Mucosa of gallbladder (tissue), 1 donor: ENCODE measurements at regions not wholly inside any gene's neighbourhood (a gene's known extent, or its start where the extent isn't known, plus 50 kb on each side); places are given as distances from the start of the nearest gene placed in this dataset.

Experiments
- DNase-seq: peaks from one replicate; pipeline ENCODE4 v3.0.0-alpha.2; 2020; ENCODE audit warnings: low spot score
- donor health status: DM: no; HTN: no; CAD: no.

GRCh38 chr3:18827664-18828063, 320.6 kb upstream of the KCNH8 start:
- DNase-seq = no peak

GRCh38 chr3:18825665-18826064, 322.6 kb upstream of the KCNH8 start:
- DNase-seq = no peak

- DNase-seq = no peak
Measured at GRCh38 chr3:18813300-18813699, 335.0 kb upstream of the KCNH8 start.

- no peak for DNase-seq
Measured at GRCh38 chr3:18812316-18812715, 336.0 kb upstream of the KCNH8 start.

- no peak for DNase-seq
Measured at GRCh38 chr3:18810306-18810661, 338.0 kb upstream of the KCNH8 start.

- DNase-seq = no peak
Measured at GRCh38 chr3:18809640-18810305, 338.5 kb upstream of the KCNH8 start.

- DNase-seq = no peak
Measured at GRCh38 chr3:18808429-18808828, 339.9 kb upstream of the KCNH8 start.

- DNase-seq = no peak
Measured at GRCh38 chr3:18807593-18807992, 340.7 kb upstream of the KCNH8 start.

- DNase-seq = no peak
Measured at GRCh38 chr3:18806633-18807032, 341.7 kb upstream of the KCNH8 start.

- no peak for DNase-seq
Measured at GRCh38 chr3:18797378-18797777, 350.9 kb upstream of the KCNH8 start.

GRCh38 chr3:18795078-18795477, 353.2 kb upstream of the KCNH8 start:
- DNase-seq = no peak

GRCh38 chr3:18791752-18792151, 356.6 kb upstream of the KCNH8 start:
- no peak for DNase-seq

- DNase-seq = no peak
Measured at GRCh38 chr3:18791182-18791581, 357.1 kb upstream of the KCNH8 start.

- no peak for DNase-seq
Measured at GRCh38 chr3:18790384-18790783, 357.9 kb upstream of the KCNH8 start.

- DNase-seq = no peak
Measured at GRCh38 chr3:18789734-18790133, 358.6 kb upstream of the KCNH8 start.

- no peak for DNase-seq
Measured at GRCh38 chr3:18787441-18787840, 360.9 kb upstream of the KCNH8 start.

- no peak for DNase-seq
Measured at GRCh38 chr3:18786650-18787323, 361.5 kb upstream of the KCNH8 start.

GRCh38 chr3:18782191-18782590, 357.1 kb upstream of the SATB1 start:
- no peak for DNase-seq

- no peak for DNase-seq
Measured at GRCh38 chr3:18780959-18781358, 355.8 kb upstream of the SATB1 start.

GRCh38 chr3:18779704-18780103, 354.6 kb upstream of the SATB1 start:
- DNase-seq = no peak

- no peak for DNase-seq
Measured at GRCh38 chr3:18778598-18778997, 353.5 kb upstream of the SATB1 start.

- DNase-seq = no peak
Measured at GRCh38 chr3:18778094-18778493, 353.0 kb upstream of the SATB1 start.

- DNase-seq = no peak
Measured at GRCh38 chr3:18775501-18775900, 350.4 kb upstream of the SATB1 start.
